ENCODE measurements at regions not wholly inside any gene's neighbourhood (a gene's known extent, or its start where the extent isn't known, plus 50 kb on each side); places are given as distances from the start of the nearest gene placed in this dataset.
A peak's percentile ranks its signal among the peaks of the same experiment; 100 is the strongest.

DNA sequence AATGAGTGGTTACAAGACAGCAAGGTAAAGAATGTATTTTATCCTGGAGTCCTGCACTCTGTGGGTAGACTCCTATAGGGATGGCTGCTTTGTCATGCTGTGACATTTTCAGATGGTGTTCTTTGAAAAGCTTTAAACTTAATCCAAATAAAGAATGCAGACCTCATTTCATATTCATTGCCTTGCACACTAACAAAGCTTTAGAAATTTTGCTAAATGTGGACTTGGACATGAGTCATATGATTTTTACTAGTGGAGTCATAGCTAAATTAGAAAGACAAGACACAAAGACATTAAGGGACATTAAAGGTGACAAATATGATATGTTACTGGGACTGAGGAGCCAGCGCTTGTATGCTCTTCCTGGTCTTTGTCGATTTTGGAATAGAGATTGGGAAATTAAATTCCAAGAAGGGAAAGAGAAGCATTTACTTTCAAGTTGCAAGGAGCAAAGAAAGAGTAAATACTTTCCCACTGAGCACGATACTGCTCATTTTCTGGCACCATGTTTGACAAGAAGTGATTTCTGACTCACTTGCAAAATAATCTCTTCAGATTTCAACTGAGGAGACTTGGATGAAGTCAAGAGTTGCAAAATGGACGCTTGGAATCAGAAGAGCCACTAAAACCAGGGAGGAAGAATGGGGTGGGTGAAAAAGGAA, 152.9 kb upstream of the MYOCD start:
- peak overlapping the region; percentile 16 to 41 for H3K27ac ChIP-seq
- H3K9me3 ChIP-seq, result no peaks in the 10 kb centered on the region
- H3K4me1 ChIP-seq, result peaks cover 0 to 8% of the 10 kb centered on the region in 2 donors
- no peak overlapping the region for H3K4me3 ChIP-seq
- intact Hi-C loops (cut with DNase I), result loop anchor here (5.0 kb wide), 1 partner anchor 51 kb away; no protein-coding TSS in a partner anchor
- no peaks in the 10 kb centered on the region for H3K27me3 ChIP-seq
- TF ChIP-seq, protein P1, sequence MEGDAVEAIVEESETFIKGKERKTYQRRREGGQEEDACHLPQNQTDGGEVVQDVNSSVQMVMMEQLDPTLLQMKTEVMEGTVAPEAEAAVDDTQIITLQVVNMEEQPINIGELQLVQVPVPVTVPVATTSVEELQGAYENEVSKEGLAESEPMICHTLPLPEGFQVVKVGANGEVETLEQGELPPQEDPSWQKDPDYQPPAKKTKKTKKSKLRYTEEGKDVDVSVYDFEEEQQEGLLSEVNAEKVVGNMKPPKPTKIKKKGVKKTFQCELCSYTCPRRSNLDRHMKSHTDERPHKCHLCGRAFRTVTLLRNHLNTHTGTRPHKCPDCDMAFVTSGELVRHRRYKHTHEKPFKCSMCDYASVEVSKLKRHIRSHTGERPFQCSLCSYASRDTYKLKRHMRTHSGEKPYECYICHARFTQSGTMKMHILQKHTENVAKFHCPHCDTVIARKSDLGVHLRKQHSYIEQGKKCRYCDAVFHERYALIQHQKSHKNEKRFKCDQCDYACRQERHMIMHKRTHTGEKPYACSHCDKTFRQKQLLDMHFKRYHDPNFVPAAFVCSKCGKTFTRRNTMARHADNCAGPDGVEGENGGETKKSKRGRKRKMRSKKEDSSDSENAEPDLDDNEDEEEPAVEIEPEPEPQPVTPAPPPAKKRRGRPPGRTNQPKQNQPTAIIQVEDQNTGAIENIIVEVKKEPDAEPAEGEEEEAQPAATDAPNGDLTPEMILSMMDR (IDR thresholded peaks at IDR 0.05), result no peak
- no peaks in the 10 kb centered on the region for H3K36me3 ChIP-seq
- no peak for DNase-seq (ENCODE audit: low spot score in 2 of 2)

DNA sequence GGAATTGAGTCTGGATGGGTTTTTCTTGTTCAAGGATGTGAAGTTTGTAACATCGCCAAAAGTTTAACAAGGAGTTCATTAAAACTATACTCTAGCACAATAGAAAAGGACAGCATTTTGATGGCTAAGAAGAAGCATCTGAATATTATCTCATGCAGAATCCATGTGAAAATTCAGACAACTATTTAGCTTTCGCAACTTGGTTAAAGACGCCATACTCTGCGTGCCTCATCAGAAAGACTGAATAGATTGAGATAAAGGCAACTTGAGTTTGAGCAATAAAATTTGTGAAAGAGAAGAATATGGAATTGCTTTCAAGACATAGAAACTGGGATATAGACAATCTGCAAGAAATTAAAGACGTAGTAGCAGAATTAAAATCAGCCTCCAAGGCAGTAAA, 151.1 kb upstream of the MYOCD start:
- no peak for DNase-seq (ENCODE audit: low spot score in 2 of 2)
- TF ChIP-seq, protein P1 (IDR thresholded peaks at IDR 0.05), result no peak

DNA sequence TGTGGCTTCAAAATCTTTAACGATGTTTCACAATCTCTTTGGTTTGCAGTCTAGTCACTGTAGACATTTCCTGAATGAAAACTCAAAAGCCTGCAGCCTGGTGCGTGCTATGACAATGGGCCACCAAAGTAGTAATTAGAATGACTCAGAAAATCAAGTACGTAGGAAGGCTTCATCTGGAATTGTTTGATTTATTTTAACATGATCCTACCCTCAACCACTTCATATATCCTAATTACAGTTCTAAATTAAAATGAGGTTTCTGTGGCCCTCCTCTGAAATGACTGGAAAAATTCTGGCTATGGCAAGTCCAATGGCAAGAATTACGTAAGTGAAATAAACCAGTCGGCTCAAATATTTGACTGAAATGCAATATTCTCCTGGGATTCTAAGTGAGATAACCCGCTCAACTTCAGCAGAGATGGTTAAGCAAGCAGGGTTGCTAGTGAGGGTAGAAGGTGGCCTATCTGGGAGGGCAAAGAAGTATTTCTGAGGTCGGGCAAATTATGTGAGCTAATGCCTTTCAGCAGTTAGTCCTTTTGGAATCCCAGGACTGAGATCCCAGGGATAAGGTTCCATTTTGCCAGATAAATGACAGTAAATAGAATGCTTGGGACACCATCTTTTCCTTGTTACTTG, 145.6 kb upstream of the MYOCD start:
- peaks cover 0 to 18% of the 10 kb centered on the region in 2 donors for H3K4me1 ChIP-seq
- no peak overlapping the region for H3K4me3 ChIP-seq
- no peaks in the 10 kb centered on the region for H3K9me3 ChIP-seq
- no peaks in the 10 kb centered on the region for H3K36me3 ChIP-seq
- intact Hi-C loops (cut with DNase I), result no loop called here
- DNase-seq (ENCODE audit: low spot score in 2 of 2), result no peak
- peak overlapping the region in 1 of 2 donors; percentile 2 for H3K27ac ChIP-seq
- no peaks in the 10 kb centered on the region for H3K27me3 ChIP-seq
- TF ChIP-seq, protein P1 (IDR thresholded peaks at IDR 0.05), result no peak

More for the DNA sequence above, 151.1 kb upstream of the MYOCD start:
- Histone ChIP-seq H3K27me3 (no peaks in the 10 kb centered on the region), H3K9me3 (no peaks in the 10 kb centered on the region), H3K4me3 (no peak overlapping the region), H3K27ac (no peak overlapping the region), H3K4me1 (peaks cover 0 to 8% of the 10 kb centered on the region in 2 donors), H3K36me3 (no peaks in the 10 kb centered on the region)
- intact Hi-C loops (cut with DNase I), result loop anchor here (5.0 kb wide), 1 partner anchor 52 kb away; no protein-coding TSS in a partner anchor

DNA sequence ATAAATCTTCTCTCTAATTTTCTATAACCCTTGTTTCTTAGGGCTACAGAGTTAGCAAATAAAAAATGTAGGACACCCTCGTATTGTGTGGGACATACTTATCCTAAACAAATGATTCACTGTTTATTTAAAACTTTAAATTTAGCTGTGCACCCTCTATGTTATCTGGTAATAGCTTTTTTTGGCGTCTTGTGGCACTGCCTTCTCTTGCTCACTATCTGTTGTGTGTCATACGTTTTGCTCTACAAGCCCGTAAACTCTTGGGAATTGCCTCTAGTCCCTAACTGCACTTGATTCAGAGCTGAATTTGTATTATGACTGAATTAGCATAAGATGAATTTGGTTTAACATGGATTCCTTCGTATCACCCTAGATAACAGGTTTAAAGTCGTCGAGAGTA, 144.3 kb upstream of the MYOCD start:
- H3K4me3 ChIP-seq, result peak overlapping the region; percentile 1 to 16
- peaks cover 0 to 18% of the 10 kb centered on the region in 2 donors for H3K4me1 ChIP-seq
- H3K9me3 ChIP-seq, result no peaks in the 10 kb centered on the region
- H3K36me3 ChIP-seq, result no peaks in the 10 kb centered on the region
- no peak for DNase-seq (ENCODE audit: low spot score in 2 of 2)
- H3K27ac ChIP-seq, result peak overlapping the region; percentile 16 to 67
- no peaks in the 10 kb centered on the region for H3K27me3 ChIP-seq
- TF ChIP-seq, protein P1 (IDR thresholded peaks at IDR 0.05), result no peak
- intact Hi-C loops (cut with DNase I), result no loop called here

DNA sequence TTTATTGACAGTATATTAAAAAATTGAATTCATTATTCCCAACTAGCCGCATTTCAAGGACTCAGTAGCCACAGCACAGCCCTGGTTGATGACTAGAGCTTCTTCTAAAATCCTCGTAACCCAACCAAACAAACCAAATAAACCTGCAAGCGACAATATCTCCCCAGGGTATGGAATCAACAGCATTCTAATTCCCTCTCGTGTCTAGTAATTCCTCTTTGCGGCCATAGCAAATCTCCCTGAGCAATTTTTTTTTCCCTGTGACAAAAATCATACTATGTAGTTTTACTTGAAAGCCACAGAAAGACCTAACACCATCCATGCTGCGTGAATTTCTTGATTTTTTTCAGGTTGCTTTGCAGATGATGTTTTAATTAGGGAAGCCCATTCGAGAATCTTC, 143.4 kb upstream of the MYOCD start:
- Histone ChIP-seq H3K27ac (peak overlapping the region in 1 of 2 donors; percentile 47), H3K4me3 (no peak overlapping the region)
- intact Hi-C loops (cut with DNase I), result no loop called here

More for the DNA sequence above, 143.4 kb upstream of the MYOCD start:
- peaks cover 0 to 18% of the 10 kb centered on the region in 2 donors for H3K4me1 ChIP-seq
- TF ChIP-seq, protein P1 (IDR thresholded peaks at IDR 0.05), result no peak
- H3K9me3 ChIP-seq, result no peaks in the 10 kb centered on the region
- no peaks in the 10 kb centered on the region for H3K36me3 ChIP-seq
- DNase-seq (ENCODE audit: low spot score in 2 of 2), result no peak
- no peaks in the 10 kb centered on the region for H3K27me3 ChIP-seq
